Trophoblast cell (in vitro differentiated cells and primary cell): ENCODE measurements at regions not wholly inside any gene's neighbourhood (a gene's known extent, or its start where the extent isn't known, plus 50 kb on each side); places are given as distances from the start of the nearest gene placed in this dataset.
"Not testable (repeated sequence)": the region's sequence is repeated elsewhere in the genome, so short reads cannot be mapped to it uniquely, and the experiment has no call there.

Source experiments
- DNase-seq, 2 donors: peaks; one replicate each; pipeline ENCODE4 v3.0.0-alpha.2; 2016
- H2AFZ ChIP-seq: 2 replicates; pipeline ENCODE4 v1.6.1; 2013; ENCODE audit warnings: low read length, moderate library complexity, mild to moderate bottlenecking; ENCODE audit not compliant: insufficient read depth, poor library complexity
- H2AK5ac ChIP-seq: 2 replicates; pipeline ENCODE4 v1.6.1; 2013; ENCODE audit warnings: mild to moderate bottlenecking, low read length
- H2BK120ac ChIP-seq: 2 replicates; pipeline ENCODE4 v1.6.1; 2013; ENCODE audit warnings: low read length, mild to moderate bottlenecking, moderate library complexity; ENCODE audit not compliant: insufficient read depth, poor library complexity
- H2BK12ac ChIP-seq: 2 replicates; pipeline ENCODE4 v1.6.1; 2013; ENCODE audit warnings: mild to moderate bottlenecking, low read length, moderate library complexity
- H2BK5ac ChIP-seq: 2 replicates; pipeline ENCODE4 v1.6.1; 2013; ENCODE audit warnings: low read length, low read depth, moderate library complexity, mild to moderate bottlenecking; ENCODE audit not compliant: poor library complexity
- H3K14ac ChIP-seq: 2 replicates; pipeline ENCODE4 v1.6.1; 2013; ENCODE audit warnings: mild to moderate bottlenecking, low read length
- H3K18ac ChIP-seq: 2 replicates; pipeline ENCODE4 v1.6.1; 2013; ENCODE audit warnings: mild to moderate bottlenecking, low read length
- H3K23ac ChIP-seq: 2 replicates; pipeline ENCODE4 v1.6.1; 2013; ENCODE audit warnings: low read length
- H3K27ac ChIP-seq: 2 replicates; pipeline ENCODE4 v1.5.1; 2013; ENCODE audit warnings: low read depth, mild to moderate bottlenecking, inconsistent platforms, low read length, moderate library complexity
- H3K27me3 ChIP-seq: 2 replicates; pipeline ENCODE4 v1.6.1; 2013; ENCODE audit warnings: inconsistent platforms, mild to moderate bottlenecking, low read length, moderate library complexity; ENCODE audit not compliant: insufficient read depth
- H3K36me3 ChIP-seq, 2 experiments: 1 replicate in 1 of 2; 2 replicates in 1 of 2; pipeline ENCODE4 v1.6.1; 2013; ENCODE audit warnings: low read length in 2 of 2, mild to moderate bottlenecking in 2 of 2, moderate library complexity in 1 of 2; ENCODE audit not compliant: insufficient read depth in 2 of 2, control insufficient read depth in 1 of 2
- H3K4ac ChIP-seq: 2 replicates; pipeline ENCODE4 v1.6.1; 2013; ENCODE audit warnings: low read depth, mild to moderate bottlenecking, low read length, moderate library complexity
- H3K4me1 ChIP-seq, 2 experiments: 1 replicate in 1 of 2; 2 replicates in 1 of 2; pipeline ENCODE4 v1.6.1; 2013; ENCODE audit warnings: low read length in 2 of 2, mild to moderate bottlenecking in 2 of 2, moderate library complexity in 1 of 2; ENCODE audit not compliant: insufficient read depth in 2 of 2, control insufficient read depth in 1 of 2
- H3K4me2 ChIP-seq: 2 replicates; pipeline ENCODE4 v1.6.1; 2013; ENCODE audit warnings: inconsistent platforms, mild to moderate bottlenecking, low read length, moderate library complexity
- H3K4me3 ChIP-seq: 2 replicates; pipeline ENCODE4 v1.5.1; 2013; ENCODE audit warnings: mild to moderate bottlenecking, low read depth, low read length, inconsistent platforms
- H3K79me1 ChIP-seq: one replicate; pipeline ENCODE4 v1.6.1; 2013; ENCODE audit warnings: low read length
- H3K79me2 ChIP-seq: 2 replicates; pipeline ENCODE4 v1.6.1; 2013; ENCODE audit warnings: low read length, mild to moderate bottlenecking; ENCODE audit not compliant: control insufficient read depth, insufficient read depth, poor library complexity
- H3K9ac ChIP-seq: 2 replicates; pipeline ENCODE4 v1.6.1; 2013; ENCODE audit warnings: mild to moderate bottlenecking, low read length
- H3K9me3 ChIP-seq: 2 replicates; pipeline ENCODE4 v1.6.1; 2013; ENCODE audit warnings: low read depth, mild to moderate bottlenecking, control low read depth, inconsistent platforms, low read length; ENCODE audit not compliant: insufficient read depth
- H4K12ac ChIP-seq: 2 replicates; pipeline ENCODE4 v1.6.1; 2013; ENCODE audit warnings: low read depth, mild to moderate bottlenecking, low read length, moderate library complexity
- H4K8ac ChIP-seq: 2 replicates; pipeline ENCODE4 v1.6.1; 2013; ENCODE audit warnings: low read depth, mild to moderate bottlenecking, low read length, moderate library complexity
- H4K91ac ChIP-seq: one replicate; pipeline ENCODE4 v1.6.1; 2013; ENCODE audit warnings: low read depth, mild to moderate bottlenecking, low read length, moderate library complexity
- WGBS: extraction: QIAGEN DNeasy Blood & Tissue Kit; methylation state at CpG from one replicate; pipeline ENCODE4 v1.1.7; 2013; ENCODE audit warnings: missing lambda C conversion rate; ENCODE audit not compliant: insufficient read length, insufficient coverage; ENCODE audit errors: extremely low coverage; 5-methylcytosine and 5-hydroxymethylcytosine counted together

- Histone ChIP-seq H2AK5ac (no peak overlapping the region), H3K27ac (no peak overlapping the region), H3K79me2 (peaks cover 2% of the 10 kb centered on the region), H3K9me3 (peaks cover 2% of the 10 kb centered on the region), H3K36me3 (no peaks in the 10 kb centered on the region), H2BK12ac (no peak overlapping the region), H4K8ac (no peak overlapping the region), H4K91ac (peak overlapping the region; percentile 50), H2AFZ (no peak overlapping the region), H2BK120ac (no peak overlapping the region), H3K4me2 (peak overlapping the region; percentile 43), H3K79me1 (peaks cover 5% of the 10 kb centered on the region), H3K27me3 (no peaks in the 10 kb centered on the region), H3K4ac (no peak overlapping the region), H3K18ac (peak overlapping the region; percentile 14), H3K4me1 (peaks cover 19 to 20% of the 10 kb centered on the region in 2 experiments), H2BK5ac (no peak overlapping the region), H3K9ac (no peak overlapping the region), H3K14ac (no peak overlapping the region), H3K4me3 (no peak overlapping the region), H3K23ac (no peak overlapping the region), H4K12ac (no peak overlapping the region)
- no CpG with 5 or more reads among the region's 19 CpGs for WGBS
- DNase-seq: peak in 1 of 2 donors; percentile 41
These were observed 67.6 kb upstream of the SH3GL3 start for GRCh38 chr15:83379579-83379959.

DNA sequence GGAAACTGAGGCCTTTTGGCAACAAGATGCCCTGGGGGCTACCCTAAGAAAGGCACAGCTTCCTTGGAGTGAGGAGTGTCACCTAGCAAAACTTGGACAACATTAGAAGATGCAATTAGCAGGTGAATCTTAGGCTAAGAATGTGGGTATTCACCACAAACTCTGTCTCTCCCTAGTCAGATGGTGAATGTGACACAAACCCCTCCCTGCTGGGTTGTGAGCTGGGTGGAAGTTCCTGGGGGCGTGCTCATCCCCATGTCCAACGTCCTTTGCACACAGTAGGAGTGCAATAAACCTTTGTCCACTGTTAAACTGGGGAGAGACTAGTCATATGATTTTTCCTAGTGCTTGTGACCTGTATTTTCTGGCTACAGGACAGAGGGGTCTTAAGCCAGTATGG is 67.1 kb upstream of the SH3GL3 start:
- Histone ChIP-seq H3K27me3 (no peaks in the 10 kb centered on the region), H3K4me2 (no peak overlapping the region), H3K23ac (no peak overlapping the region), H4K8ac (no peak overlapping the region), H3K9ac (no peak overlapping the region), H2AK5ac (no peak overlapping the region), H2AFZ (no peak overlapping the region), H3K27ac (no peak overlapping the region), H3K14ac (no peak overlapping the region), H4K91ac (peak overlapping the region; percentile 50), H3K4ac (no peak overlapping the region), H2BK120ac (peak overlapping the region; percentile 9), H3K79me1 (peaks cover 5% of the 10 kb centered on the region), H3K36me3 (no peaks in the 10 kb centered on the region), H3K18ac (no peak overlapping the region), H3K9me3 (peaks cover 2% of the 10 kb centered on the region), H2BK5ac (no peak overlapping the region), H3K79me2 (peaks cover 2% of the 10 kb centered on the region), H4K12ac (no peak overlapping the region), H3K4me3 (no peak overlapping the region), H2BK12ac (no peak overlapping the region), H3K4me1 (peaks cover 19 to 20% of the 10 kb centered on the region in 2 experiments)
- no CpG with 5 or more reads among the region's 2 CpGs for WGBS
- DNase-seq: peak in 1 of 2 donors; percentile 29

- peaks cover 5% of the 10 kb centered on the region for H3K79me1 ChIP-seq
- H2AK5ac ChIP-seq: no peak overlapping the region
- H4K8ac ChIP-seq: no peak overlapping the region
- H3K36me3 ChIP-seq: no peaks in the 10 kb centered on the region
- no peak overlapping the region for H4K12ac ChIP-seq
- H4K91ac ChIP-seq: no peak overlapping the region
- no peak overlapping the region for H3K4me2 ChIP-seq
- H3K79me2 ChIP-seq: peaks cover 2% of the 10 kb centered on the region
- H2BK120ac ChIP-seq: no peak overlapping the region
- H2BK5ac ChIP-seq: no peak overlapping the region
- no peak overlapping the region for H2AFZ ChIP-seq
- no peak overlapping the region for H3K14ac ChIP-seq
- H3K4ac ChIP-seq: no peak overlapping the region
- H2BK12ac ChIP-seq: no peak overlapping the region
- H3K18ac ChIP-seq: no peak overlapping the region
- no peak overlapping the region for H3K23ac ChIP-seq
- peaks cover 2% of the 10 kb centered on the region for H3K9me3 ChIP-seq
- DNase-seq: peak in 1 of 2 donors; percentile 41
- no peak overlapping the region for H3K27ac ChIP-seq
- peaks cover 19 to 20% of the 10 kb centered on the region in 2 experiments for H3K4me1 ChIP-seq
- WGBS: no CpG with 5 or more reads among the region's 4 CpGs
- no peak overlapping the region for H3K9ac ChIP-seq
- no peaks in the 10 kb centered on the region for H3K27me3 ChIP-seq
- no peak overlapping the region for H3K4me3 ChIP-seq
These were observed 66.5 kb upstream of the SH3GL3 start for GRCh38 chr15:83380682-83381081.

- H3K23ac ChIP-seq, H3K36me3 ChIP-seq, H3K79me1 ChIP-seq, H3K4me2 ChIP-seq, H3K27ac ChIP-seq, DNase-seq, H3K79me2 ChIP-seq, H3K14ac ChIP-seq, H4K8ac ChIP-seq, H2BK5ac ChIP-seq, H4K12ac ChIP-seq, H3K9ac ChIP-seq, H2AK5ac ChIP-seq, H3K27me3 ChIP-seq, H3K18ac ChIP-seq, H2AFZ ChIP-seq, H3K9me3 ChIP-seq, H2BK120ac ChIP-seq, H2BK12ac ChIP-seq, H3K4me3 ChIP-seq, H3K4ac ChIP-seq: not testable (repeated sequence)
- H3K4me1 ChIP-seq: peaks cover 14 to 17% of the 10 kb centered on the region in 2 experiments
- H4K91ac ChIP-seq: peak overlapping the region; percentile 14
- no CpG with 5 or more reads among the region's 36 CpGs for WGBS
These were observed 63.5 kb upstream of the SH3GL3 start for GRCh38 chr15:83383608-83384139.
